ENCODE measurements at regions not wholly inside any gene's neighbourhood (a gene's known extent, or its start where the extent isn't known, plus 50 kb on each side); places are given as distances from the start of the nearest gene placed in this dataset.

DNA sequence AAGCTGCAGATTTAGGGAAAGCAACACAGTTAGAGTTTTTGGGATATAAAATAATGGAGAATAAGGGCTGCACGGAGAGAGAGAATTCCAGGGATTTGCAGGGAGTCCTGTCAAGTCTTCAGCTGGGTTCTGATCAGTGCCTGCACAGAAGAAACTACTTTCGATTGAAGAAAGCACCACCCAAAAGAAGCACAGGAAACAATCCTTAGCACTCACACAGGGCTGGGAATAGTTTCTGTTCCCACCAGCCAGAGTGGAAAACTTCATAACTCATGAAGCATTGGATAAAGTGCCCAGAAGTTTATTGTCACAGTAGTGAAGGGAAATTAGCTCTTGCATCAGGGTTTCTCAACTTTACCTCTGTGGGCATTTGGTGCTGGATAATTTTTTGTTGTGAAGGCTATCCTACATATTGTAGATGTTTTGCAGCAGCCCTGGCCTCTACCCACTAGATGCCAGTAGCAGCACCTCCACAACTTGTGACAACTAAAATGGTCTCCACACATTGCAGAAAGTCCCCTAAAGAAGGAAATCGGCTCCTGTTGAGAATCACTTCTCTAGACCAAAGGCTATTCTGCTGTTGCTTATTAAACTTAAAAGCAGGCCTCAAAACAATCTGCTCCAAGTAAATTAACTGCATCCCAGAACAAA lies 71.0 kb upstream of the FAM120A start:
- Histone ChIP-seq H3K4me1 (no peaks in the 10 kb centered on the region), H3K4me2 (no peak overlapping the region), H3F3A (ENCODE audit: low read depth) (no peaks in the 10 kb centered on the region), H4K20me1 (ENCODE audit: low read depth) (no peaks in the 10 kb centered on the region), H3K36me3 (no peaks in the 10 kb centered on the region), H3K27ac (no peak overlapping the region), H3K4me3 (no peak overlapping the region), H3K9me3 (ENCODE audit: low read depth) (no peaks in the 10 kb centered on the region), H2AFZ (replicated peaks) (peak overlapping the region; percentile 90), H3K9ac (no peak overlapping the region), H3K27me3 (no peaks in the 10 kb centered on the region), H3K79me2 (ENCODE audit: low read depth) (no peaks in the 10 kb centered on the region)
- H3K4me1 Mint-ChIP-seq = no peaks in the 10 kb centered on the region
- no peak overlapping the region for H3K27ac Mint-ChIP-seq
- peaks cover 2% of the 10 kb centered on the region for H3K9me3 Mint-ChIP-seq
- TF ChIP-seq EZH2phosphoT487 (IDR thresholded peaks at IDR 0.05) = no peak
- TF ChIP-seq, protein P1, sequence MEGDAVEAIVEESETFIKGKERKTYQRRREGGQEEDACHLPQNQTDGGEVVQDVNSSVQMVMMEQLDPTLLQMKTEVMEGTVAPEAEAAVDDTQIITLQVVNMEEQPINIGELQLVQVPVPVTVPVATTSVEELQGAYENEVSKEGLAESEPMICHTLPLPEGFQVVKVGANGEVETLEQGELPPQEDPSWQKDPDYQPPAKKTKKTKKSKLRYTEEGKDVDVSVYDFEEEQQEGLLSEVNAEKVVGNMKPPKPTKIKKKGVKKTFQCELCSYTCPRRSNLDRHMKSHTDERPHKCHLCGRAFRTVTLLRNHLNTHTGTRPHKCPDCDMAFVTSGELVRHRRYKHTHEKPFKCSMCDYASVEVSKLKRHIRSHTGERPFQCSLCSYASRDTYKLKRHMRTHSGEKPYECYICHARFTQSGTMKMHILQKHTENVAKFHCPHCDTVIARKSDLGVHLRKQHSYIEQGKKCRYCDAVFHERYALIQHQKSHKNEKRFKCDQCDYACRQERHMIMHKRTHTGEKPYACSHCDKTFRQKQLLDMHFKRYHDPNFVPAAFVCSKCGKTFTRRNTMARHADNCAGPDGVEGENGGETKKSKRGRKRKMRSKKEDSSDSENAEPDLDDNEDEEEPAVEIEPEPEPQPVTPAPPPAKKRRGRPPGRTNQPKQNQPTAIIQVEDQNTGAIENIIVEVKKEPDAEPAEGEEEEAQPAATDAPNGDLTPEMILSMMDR (IDR thresholded peaks at IDR 0.05) = no peak
- no peaks in the 10 kb centered on the region for H3K36me3 Mint-ChIP-seq
- no peak for DNase-seq (ENCODE audit: low spot score)
- H3K4me3 Mint-ChIP-seq = no peak overlapping the region
- peaks cover 2% of the 10 kb centered on the region for H3K27me3 Mint-ChIP-seq (ENCODE audit: insufficient read depth, low read depth)

DNA sequence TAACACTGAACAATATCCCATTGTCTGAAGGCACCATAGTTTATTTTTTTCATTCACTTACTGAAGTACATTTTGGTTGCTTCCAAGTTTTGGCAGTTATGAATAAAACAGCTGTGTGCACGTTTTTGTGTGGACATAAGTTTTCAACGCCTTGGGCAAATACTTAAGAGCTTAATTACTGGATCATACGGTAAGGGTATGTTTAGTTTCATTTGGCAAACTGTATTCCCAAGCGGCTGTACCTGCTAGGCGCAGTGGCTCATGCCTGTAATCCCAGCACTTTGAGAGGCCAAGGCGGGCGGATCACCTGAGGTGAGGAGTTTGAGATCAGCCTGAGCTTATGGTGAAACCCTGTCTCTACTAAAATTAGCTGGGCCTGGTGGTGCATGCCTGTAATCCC lies 63.7 kb upstream of the FAM120A start:
- no peak overlapping the region for H3K27ac ChIP-seq
- H3K36me3 ChIP-seq = no peaks in the 10 kb centered on the region
- peaks cover 2% of the 10 kb centered on the region for H3K27me3 Mint-ChIP-seq (ENCODE audit: insufficient read depth, low read depth)
- TF ChIP-seq EZH2phosphoT487 (IDR thresholded peaks at IDR 0.05) (no peak), EZH2 (IDR thresholded peaks at IDR 0.05) (no peak)
- TF ChIP-seq, protein P1 (IDR thresholded peaks at IDR 0.05) = no peak
- no peak overlapping the region for H3K4me3 ChIP-seq
- H3K27ac Mint-ChIP-seq = no peak overlapping the region
- no peak overlapping the region for H2AFZ ChIP-seq (replicated peaks)
- no peaks in the 10 kb centered on the region for H3K4me1 Mint-ChIP-seq
- H3F3A ChIP-seq (ENCODE audit: low read depth) = no peaks in the 10 kb centered on the region
- no peak overlapping the region for H3K9ac ChIP-seq
- no peak overlapping the region for H3K4me2 ChIP-seq
- no peaks in the 10 kb centered on the region for H3K4me1 ChIP-seq
- no peak overlapping the region for H3K4me3 Mint-ChIP-seq
- H3K27me3 ChIP-seq = no peaks in the 10 kb centered on the region
- no peak for DNase-seq (ENCODE audit: low spot score)
- no peaks in the 10 kb centered on the region for H3K9me3 ChIP-seq (ENCODE audit: low read depth)
- no peaks in the 10 kb centered on the region for H3K9me3 Mint-ChIP-seq
- H3K79me2 ChIP-seq (ENCODE audit: low read depth) = no peaks in the 10 kb centered on the region
- H4K20me1 ChIP-seq (ENCODE audit: low read depth) = no peaks in the 10 kb centered on the region
- H3K36me3 Mint-ChIP-seq = no peaks in the 10 kb centered on the region

DNA sequence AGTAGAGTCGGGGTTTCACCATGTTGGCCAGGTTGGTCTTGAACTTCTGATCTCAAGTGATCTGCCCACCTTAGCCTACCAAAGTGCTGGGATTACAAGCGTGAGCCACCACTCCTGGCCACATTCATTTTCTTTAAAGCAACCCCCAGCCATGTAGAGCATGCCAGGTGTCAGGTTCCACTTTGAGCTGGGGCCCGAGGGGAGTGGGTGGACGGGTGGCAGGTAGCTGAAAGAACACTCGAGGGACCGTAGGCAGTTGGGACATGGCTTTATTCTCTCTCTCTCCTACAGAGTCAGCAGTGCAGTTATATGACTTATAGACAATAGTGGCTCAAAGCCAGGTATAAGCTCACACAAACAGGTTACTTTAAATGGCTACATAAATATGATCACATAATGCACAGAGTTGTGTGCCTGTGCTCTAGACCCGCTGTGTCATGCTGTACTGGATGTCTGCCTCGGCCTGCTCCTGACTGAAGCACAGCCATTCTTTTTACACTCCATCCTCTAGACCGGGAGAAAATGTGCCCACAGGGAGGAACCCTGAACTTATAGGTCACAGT lies 60.5 kb upstream of the FAM120A start:
- H3F3A ChIP-seq (ENCODE audit: low read depth) = no peaks in the 10 kb centered on the region
- TF ChIP-seq EZH2phosphoT487 (IDR thresholded peaks at IDR 0.05) (no peak), EZH2 (IDR thresholded peaks at IDR 0.05) (no peak)
- TF ChIP-seq, protein P1 (IDR thresholded peaks at IDR 0.05) = no peak
- DNase-seq (ENCODE audit: low spot score) = no peak
- no peaks in the 10 kb centered on the region for H4K20me1 ChIP-seq (ENCODE audit: low read depth)
- H3K9ac ChIP-seq = no peak overlapping the region
- H3K4me3 ChIP-seq = no peak overlapping the region
- H3K36me3 Mint-ChIP-seq = no peaks in the 10 kb centered on the region
- H3K27me3 Mint-ChIP-seq (ENCODE audit: insufficient read depth, low read depth) = peaks cover 2% of the 10 kb centered on the region
- no peaks in the 10 kb centered on the region for H3K36me3 ChIP-seq
- H3K79me2 ChIP-seq (ENCODE audit: low read depth) = no peaks in the 10 kb centered on the region
- no peak overlapping the region for H3K27ac ChIP-seq
- no peaks in the 10 kb centered on the region for H3K4me1 ChIP-seq
- H3K27me3 ChIP-seq = no peaks in the 10 kb centered on the region
- no peaks in the 10 kb centered on the region for H3K4me1 Mint-ChIP-seq
- H3K9me3 ChIP-seq (ENCODE audit: low read depth) = no peaks in the 10 kb centered on the region
- H3K9me3 Mint-ChIP-seq = no peaks in the 10 kb centered on the region
- no peak overlapping the region for H3K4me3 Mint-ChIP-seq
- no peak overlapping the region for H3K27ac Mint-ChIP-seq
- H3K4me2 ChIP-seq = no peak overlapping the region
- H2AFZ ChIP-seq (replicated peaks) = no peak overlapping the region

Data from neural progenitor cell (in vitro differentiated cells).